HG02759 (cell line): ENCODE measurements at regions not wholly inside any gene's neighbourhood (a gene's known extent, or its start where the extent isn't known, plus 50 kb on each side); places are given as distances from the start of the nearest gene placed in this dataset.

Experiments
- ATAC-seq: cut with Tn5 transposase; IDR thresholded peaks from one replicate; pipeline ENCODE4 v1.9.1; 2021; ENCODE audit warnings: mild to moderate bottlenecking, moderate library complexity; ENCODE audit not compliant: unreplicated experiment

DNA sequence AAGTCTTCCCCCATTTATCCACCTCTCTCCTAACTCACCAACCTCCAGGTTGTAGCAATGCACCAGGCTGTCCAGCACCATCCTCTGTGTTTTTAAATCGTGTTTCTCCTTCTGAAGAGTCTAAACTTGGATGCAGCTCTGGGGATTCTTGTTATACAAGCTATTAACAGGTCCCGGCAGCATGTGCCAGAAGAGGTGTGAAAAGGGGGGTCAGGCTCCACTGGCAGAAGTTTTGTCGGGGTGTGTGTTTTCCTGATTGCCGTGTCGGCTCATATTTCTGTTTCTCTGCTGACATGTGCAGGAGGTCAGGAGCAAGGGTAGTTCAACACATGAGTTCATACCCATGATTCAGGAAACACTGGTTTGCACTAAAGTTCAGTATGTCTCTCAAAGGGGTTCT lies 658.6 kb upstream of the CAMK1G start:
- no peak for ATAC-seq

- ATAC-seq = no peak
Observed at GRCh38 chr1:208928349-208929010, 655.0 kb upstream of the CAMK1G start.

DNA sequence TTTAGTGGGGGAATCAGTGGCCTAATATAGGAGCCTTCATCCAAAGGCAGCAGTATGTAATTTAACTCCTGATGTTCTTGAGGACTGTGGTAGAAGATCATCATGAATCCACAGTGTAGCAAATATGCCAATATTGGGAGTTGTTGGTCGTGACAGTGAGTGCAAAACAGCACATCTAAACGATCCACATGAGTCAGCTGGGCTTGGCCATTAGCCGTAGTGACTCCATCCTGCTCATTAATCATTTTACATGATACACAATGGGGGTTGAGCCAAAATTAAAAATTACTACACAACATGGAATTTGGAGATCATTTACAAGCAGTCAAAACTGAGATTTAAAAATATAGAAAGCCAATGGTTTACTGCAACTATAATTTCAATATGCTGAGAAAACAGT lies 653.9 kb upstream of the CAMK1G start:
- ATAC-seq = no peak

- no peak for ATAC-seq
Observed at GRCh38 chr1:208931936-208932335, 651.6 kb upstream of the CAMK1G start.

- ATAC-seq = no peak
Observed at GRCh38 chr1:208933984-208934525, 649.5 kb upstream of the CAMK1G start.

- no peak for ATAC-seq
Observed at GRCh38 chr1:208934933-208935332, 648.6 kb upstream of the CAMK1G start.

DNA sequence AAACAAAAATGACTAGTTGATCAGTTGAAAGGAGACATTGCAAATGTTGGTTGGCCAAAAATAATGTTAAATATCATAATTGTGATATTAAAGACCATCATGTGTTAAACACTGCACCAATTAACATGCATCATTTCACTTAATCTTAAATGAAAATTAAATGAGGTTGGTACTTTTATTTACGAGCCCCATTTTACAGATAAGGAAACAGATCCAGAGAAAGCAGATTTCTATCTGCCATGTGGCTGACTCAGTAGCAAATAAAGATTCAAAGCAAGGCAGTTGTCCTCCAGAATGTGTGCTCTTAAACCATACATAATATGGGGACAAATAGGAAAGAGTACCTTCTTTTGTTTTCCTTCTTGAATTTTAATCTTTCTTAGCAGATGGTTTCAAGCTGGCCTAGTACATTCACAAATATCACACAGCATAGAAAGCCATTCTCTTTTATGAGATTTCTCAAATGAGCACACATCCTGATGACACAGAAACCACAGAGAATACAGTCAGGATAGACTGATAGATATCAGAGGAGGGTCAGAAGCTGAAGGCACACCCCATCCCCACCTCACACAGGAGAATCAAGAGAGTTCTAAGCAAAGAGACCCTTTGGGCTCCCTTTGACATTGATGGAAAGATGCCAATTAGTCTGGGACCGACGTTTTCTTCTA lies 647.9 kb upstream of the CAMK1G start:
- no peak for ATAC-seq

- ATAC-seq = no peak
Observed at GRCh38 chr1:208939537-208940085, 643.9 kb upstream of the CAMK1G start.

GRCh38 chr1:208942394-208943130 lies 641.0 kb upstream of the CAMK1G start:
- ATAC-seq = no peak

DNA sequence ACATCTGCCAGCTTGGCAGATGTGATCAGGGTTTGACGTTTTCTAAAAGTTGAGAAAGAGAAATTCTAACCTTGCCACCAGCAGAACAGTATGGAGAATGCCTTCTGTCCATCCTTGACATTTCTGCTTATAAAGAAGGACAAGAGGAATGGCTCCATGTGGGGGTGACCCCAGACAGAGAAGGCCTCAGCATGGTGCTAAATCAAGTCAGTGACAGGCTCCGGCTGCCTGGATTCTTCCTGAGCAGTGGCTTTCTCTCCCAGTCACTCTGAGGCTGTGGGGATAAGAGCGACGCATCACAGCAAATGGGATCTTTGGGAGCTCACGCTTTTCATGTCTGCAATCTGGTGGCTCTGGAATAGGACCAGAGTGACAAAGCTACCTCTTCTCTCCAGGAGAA lies 640.2 kb upstream of the CAMK1G start:
- ATAC-seq = no peak

DNA sequence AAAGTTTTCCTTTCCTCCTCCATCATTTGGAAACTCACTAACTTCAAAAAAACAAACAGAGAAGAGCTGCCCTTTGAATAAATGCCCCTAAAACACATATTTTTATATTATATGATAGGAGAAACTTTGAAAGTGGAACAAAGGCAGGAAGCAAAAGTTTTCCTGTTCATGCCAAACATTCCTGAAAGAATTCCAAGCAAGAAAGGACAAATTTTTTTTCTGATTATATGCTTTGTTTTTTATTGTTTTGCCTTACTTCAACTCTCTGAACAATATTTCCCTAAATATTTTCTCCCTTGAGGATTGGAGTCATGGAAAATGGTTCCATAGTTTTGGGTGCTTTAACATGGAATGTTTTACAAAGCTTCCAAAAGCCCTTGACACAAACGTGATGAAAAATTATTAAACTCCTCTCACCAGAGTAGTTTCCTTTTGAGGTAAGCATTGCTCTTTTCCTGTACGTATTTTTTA lies 638.5 kb upstream of the CAMK1G start:
- ATAC-seq = no peak

DNA sequence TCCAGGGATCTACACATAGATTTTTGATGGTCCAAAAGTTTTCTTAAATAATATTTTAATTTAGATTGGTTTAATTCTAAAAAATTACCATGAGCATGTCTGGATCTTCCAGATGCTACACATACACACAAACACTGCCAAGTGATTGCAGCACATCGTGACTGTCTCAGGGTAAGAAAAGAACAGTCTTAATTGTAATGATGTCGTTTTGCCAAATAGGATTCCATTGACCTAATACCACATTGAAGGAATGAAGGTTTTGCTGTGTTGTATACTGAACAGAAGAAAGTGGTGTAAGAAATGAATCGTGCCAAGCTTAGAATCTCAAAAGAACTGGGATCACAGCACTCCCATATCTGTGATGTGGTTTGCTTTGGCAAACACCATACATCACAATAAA lies 633.3 kb upstream of the CAMK1G start:
- ATAC-seq = no peak

DNA sequence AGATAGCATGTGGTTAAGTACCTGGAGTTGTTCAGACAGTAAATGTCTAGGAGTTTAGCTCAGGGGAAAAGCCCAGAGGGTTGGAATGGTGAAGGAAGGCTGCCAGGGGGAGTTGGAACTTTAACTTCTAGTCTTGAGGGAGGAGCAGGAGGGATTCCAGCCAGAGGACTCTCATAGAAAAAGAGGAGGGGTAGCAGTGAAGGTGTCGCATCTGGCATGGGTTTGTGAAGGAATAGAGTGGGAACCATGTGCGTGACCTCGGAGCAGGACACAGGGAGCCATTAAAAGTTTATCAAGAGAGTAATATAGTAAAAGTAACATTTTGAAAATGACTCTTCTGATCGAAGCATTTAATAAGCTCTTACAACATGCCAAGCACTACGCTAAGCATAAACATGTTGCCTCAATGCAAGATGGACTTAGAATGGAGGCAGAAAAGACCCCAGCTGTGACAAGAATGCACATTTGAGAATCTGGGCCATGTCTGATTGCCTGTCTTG lies 632.4 kb upstream of the CAMK1G start:
- ATAC-seq = no peak

DNA sequence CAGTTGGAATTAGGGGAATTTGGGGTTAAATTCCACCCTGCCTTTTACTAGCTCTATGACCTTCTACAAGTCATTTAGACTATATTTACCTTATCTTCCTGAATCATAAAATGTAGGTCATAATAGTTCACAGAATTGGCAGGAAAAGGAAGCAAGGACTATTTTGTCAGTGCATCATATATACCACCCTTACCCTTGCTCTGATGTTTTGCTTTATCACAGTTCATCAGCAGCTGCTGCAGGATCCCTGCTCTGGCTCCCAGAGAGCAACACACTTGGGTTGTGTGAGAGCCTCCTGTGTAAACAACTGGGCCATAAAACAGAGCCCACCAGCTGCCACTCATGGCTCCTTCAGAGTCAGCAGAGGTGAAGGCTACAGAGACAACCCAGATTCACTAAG lies 631.6 kb upstream of the CAMK1G start:
- no peak for ATAC-seq

DNA sequence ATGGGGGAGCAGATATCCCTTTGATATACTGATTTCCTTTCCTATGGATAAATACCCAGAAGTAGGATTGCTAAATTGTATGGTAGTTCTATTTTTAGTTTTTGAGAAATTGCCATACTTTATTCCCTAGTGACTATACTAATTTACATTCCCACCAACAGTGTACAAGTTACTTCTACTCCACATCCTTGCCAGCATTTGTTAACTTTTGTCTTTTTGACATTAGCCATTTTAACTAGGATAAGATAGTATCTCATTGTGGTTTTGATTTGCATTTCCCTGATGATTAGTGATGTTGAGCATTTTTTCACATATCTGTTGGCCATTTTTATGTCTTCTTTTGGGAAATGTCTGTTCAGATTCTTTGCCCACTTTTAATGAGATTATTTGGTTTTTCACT lies 620.6 kb upstream of the CAMK1G start:
- ATAC-seq = no peak

DNA sequence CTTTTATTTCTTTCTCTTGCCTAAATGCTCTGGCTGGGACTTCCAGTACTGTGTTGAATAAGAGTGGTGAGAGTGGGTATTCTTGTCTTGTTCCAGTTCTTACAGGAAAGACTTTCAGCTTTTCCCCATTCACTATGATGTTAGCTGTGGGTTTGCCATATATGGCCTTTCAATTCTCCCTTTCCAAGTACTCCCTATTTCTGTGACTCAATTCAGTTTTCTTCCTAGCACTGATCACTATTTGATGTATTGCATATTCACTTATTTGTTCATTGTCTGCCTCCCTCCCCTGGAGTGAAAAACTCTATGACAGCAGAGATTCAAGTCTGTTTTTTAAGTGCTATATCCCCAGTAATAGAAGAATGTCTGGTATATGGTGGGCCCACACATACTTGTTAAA lies 618.2 kb upstream of the CAMK1G start:
- ATAC-seq = no peak

GRCh38 chr1:208967334-208967733 lies 616.2 kb upstream of the CAMK1G start:
- no peak for ATAC-seq

DNA sequence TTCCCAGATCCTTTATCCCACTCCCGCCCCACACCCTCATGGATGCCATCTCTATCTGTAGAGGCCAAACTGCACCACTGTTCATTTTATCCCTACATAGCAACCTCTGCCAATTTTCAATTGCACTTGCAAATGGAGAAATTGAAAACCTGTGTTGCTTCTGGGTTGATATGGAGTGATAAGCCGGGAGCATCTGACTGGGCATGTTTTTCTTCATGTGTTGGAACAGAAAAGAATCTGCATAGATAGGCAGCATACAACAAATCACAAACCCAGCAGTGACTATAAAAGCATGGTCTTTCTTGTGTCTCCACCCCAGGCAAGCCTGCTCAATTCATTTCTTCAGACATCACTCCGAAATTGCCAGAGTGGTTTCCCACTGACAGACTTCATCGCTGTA lies 608.8 kb upstream of the CAMK1G start:
- no peak for ATAC-seq

DNA sequence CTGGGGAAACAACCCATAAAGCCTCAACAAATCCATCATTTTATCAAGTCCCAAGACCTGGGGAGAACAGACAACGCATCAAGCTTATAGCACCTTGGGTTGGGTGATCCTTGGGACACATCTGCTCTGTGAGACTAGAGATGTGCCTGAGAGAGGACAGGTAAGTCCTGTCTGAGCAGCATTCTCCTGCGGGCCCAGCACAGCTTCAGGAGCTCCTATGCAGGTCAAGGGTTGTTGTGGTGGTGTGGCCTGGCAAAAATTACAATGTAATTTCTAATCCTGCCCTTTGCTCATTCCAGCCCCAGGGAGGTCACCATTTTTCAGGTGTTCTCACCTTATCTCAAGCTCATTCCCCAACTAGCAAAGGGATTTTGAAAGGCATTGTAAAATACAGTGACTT lies 608.1 kb upstream of the CAMK1G start:
- no peak for ATAC-seq

- ATAC-seq = no peak
Observed at GRCh38 chr1:208977012-208977411, 606.5 kb upstream of the CAMK1G start.

DNA sequence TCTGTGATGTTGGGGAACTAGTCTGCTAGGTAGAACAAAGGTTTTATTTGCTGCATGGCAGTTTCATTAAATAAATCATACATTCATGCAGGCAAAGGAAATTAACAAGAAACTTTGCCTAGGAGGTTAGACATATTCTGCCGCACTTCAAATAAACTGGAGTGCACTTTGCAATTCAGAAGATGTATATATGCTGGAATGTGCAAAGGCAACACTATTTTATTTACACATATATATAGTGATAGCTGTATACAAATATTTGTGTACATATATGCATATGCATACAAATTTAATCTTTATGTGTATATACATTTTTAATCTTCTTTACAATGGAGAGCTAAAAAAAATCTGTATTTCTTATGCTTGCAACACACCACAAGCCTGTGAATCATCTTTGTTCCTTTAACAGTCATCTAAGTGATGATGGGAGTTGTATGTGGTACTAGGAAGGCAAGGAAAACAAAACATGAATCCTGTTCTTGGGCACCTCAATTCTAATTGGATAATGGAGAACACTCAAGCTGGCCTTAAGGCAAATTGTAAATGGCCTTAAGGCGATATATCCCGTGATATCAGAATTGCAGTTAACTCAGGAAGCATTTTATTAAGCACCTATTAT lies 605.8 kb upstream of the CAMK1G start:
- ATAC-seq = no peak
